CD8-positive, alpha-beta memory T cell (primary cell): ENCODE measurements at regions not wholly inside any gene's neighbourhood (a gene's known extent, or its start where the extent isn't known, plus 50 kb on each side); places are given as distances from the start of the nearest gene placed in this dataset.
"Not testable (repeated sequence)": the region's sequence is repeated elsewhere in the genome, so short reads cannot be mapped to it uniquely, and the experiment has no call there.

Experiments used
- CTCF ChIA-PET: fragments of 350-600 bp; sonication (Branson Sonifier 250); formaldehyde crosslinking; loops from one replicate; lab custom pipeline; 2021; ENCODE audit warnings: antibody characterized with exemption; lab: Charles Lee
- POLR2A ChIA-PET: fragments of 350-600 bp; sonication (Branson Sonifier 250); formaldehyde crosslinking; loops from one replicate; lab custom pipeline; 2021; ENCODE audit warnings: antibody characterized with exemption; lab: Charles Lee
- DNase-seq, 5 donors: peaks; one replicate each; pipeline versions ENCODE4 v3.0.0 to v3.0.0-alpha.2; 2020 to 2022; ENCODE audit warnings: mixed read lengths in 1 of 5
- H3K27ac ChIP-seq: one replicate; pipeline ENCODE4 v1.7.0; 2013; ENCODE audit warnings: low read depth, mild to moderate bottlenecking, low read length, moderate library complexity
- H3K27me3 ChIP-seq: 2 replicates; pipeline ENCODE4 v1.7.0; 2013; ENCODE audit warnings: low read length, mild to moderate bottlenecking; ENCODE audit not compliant: insufficient read depth, poor library complexity, severe bottlenecking
- H3K36me3 ChIP-seq: 2 replicates; pipeline ENCODE4 v1.7.0; 2013; ENCODE audit warnings: mild to moderate bottlenecking, low read length, moderate library complexity; ENCODE audit not compliant: insufficient read depth
- H3K4me1 ChIP-seq: 2 replicates; pipeline ENCODE4 v1.7.0; 2013; ENCODE audit warnings: mild to moderate bottlenecking, low read length, moderate library complexity; ENCODE audit not compliant: insufficient read depth
- H3K4me3 ChIP-seq: 2 replicates; pipeline ENCODE4 v1.7.0; 2013; ENCODE audit warnings: mild to moderate bottlenecking, low read length
- H3K9me3 ChIP-seq: 2 replicates; pipeline ENCODE4 v1.7.0; 2013; ENCODE audit warnings: mild to moderate bottlenecking, low read length
- H3K27ac Mint-ChIP-seq, 8 donors: one replicate each; pipeline ENCODE4 v1.8.0; 2020 to 2021; ENCODE audit warnings: mixed read lengths in 8 of 8, mild to moderate bottlenecking in 6 of 8, inconsistent platforms in 3 of 8, moderate library complexity in 3 of 8
- H3K27me3 Mint-ChIP-seq, 2 donors: one replicate each; pipeline ENCODE4 v1.8.0; 2020 to 2021; ENCODE audit warnings: mixed read lengths in 2 of 2, mild to moderate bottlenecking in 1 of 2, moderate library complexity in 1 of 2
- H3K36me3 Mint-ChIP-seq, 3 donors: one replicate each; pipeline ENCODE4 v1.8.0; 2020 to 2021; ENCODE audit warnings: mixed read lengths in 3 of 3, inconsistent platforms in 1 of 3, mild to moderate bottlenecking in 1 of 3
- H3K4me1 Mint-ChIP-seq, 3 donors: one replicate each; pipeline ENCODE4 v1.8.0; 2020 to 2021; ENCODE audit warnings: mixed read lengths in 3 of 3, inconsistent platforms in 1 of 3, mild to moderate bottlenecking in 1 of 3
- H3K4me3 Mint-ChIP-seq, 7 donors: one replicate each; pipeline ENCODE4 v1.8.0; 2020 to 2021; ENCODE audit warnings: mixed read lengths in 7 of 7, mild to moderate bottlenecking in 6 of 7, moderate library complexity in 4 of 7, inconsistent platforms in 2 of 7
- H3K9me3 Mint-ChIP-seq, 5 donors: one replicate each; pipeline ENCODE4 v1.8.0; 2020 to 2022; ENCODE audit warnings: mixed read lengths in 5 of 5, mild to moderate bottlenecking in 3 of 5, moderate library complexity in 2 of 5, inconsistent platforms in 1 of 5

DNA sequence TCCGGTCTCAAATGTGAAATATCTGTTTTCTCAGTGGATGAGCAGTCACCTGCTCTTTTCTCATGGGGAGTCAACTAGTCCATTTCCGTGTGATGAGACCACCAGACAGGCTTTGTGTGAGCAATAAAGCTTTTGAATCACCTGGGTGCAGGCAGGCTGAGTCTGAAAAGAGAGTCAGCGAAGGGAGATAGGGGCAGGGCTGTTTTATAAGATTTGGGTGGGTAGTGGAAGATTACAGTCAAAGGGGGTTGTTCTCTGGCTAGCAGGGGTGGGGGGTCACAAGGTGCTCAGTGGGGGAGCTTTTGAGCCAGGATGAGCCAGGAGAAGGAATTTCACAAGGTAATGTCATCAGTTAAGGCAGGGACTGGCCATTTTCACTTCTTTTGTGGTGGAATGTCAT, 176.5 kb upstream of the SERPINE2 start:
- H3K4me1 Mint-ChIP-seq, H3K27ac Mint-ChIP-seq, H3K9me3 ChIP-seq, H3K27me3 ChIP-seq, H3K9me3 Mint-ChIP-seq, POLR2A ChIA-PET, H3K4me3 ChIP-seq, DNase-seq, CTCF ChIA-PET, H3K4me1 ChIP-seq, H3K36me3 Mint-ChIP-seq, H3K4me3 Mint-ChIP-seq, H3K36me3 ChIP-seq, H3K27ac ChIP-seq: not testable (repeated sequence)
- H3K27me3 Mint-ChIP-seq, result peaks cover 6 to 15% of the 10 kb centered on the region in 2 donors

DNA sequence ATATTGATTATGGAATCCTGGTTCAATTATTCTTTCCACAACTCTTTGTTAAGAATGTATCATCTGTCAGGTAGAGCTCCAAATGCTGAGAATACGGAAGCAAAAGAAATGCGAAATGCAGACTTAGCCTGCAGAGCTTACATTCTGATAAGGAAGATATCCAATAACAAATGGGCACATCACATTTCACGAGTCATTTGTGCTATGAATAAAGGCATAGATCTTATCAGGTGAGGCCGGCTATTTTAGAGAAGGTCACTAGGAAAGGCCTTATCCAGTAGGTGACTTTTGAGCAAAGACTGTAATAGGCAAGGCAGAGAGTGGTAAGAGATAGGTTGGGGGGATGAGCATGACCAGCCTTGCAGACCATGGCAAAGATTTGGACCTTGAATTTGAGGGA, 174.3 kb upstream of the SERPINE2 start:
- CTCF ChIA-PET, result no interaction called here

DNA sequence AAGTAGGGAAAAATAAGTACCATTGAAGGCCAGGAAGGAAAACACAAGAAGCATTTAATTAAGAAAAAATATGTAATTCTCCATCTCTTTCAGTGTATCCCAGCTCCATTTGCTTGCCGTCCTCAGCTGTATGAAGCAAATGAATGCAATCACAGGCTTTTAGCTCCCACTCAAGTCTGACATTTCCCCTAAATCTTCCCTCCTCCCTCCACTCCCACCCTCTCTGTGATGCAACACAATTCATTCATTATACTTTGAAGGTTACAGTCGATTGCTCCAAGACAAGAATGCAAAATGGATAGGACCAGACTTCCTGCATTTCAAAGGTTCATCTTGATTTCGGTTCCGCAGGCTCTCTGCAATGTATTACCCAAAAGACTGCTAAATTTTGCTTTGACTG, 172.7 kb upstream of the SERPINE2 start:
- ChIA-PET POLR2A (no interaction called here), CTCF (no interaction called here)
- H3K4me1 ChIP-seq, result no peaks in the 10 kb centered on the region
- no peaks in the 10 kb centered on the region for H3K4me1 Mint-ChIP-seq
- no peak overlapping the region for H3K27ac Mint-ChIP-seq
- no peaks in the 10 kb centered on the region for H3K27me3 ChIP-seq
- H3K36me3 ChIP-seq, result no peaks in the 10 kb centered on the region
- no peak overlapping the region for H3K4me3 ChIP-seq
- no peak overlapping the region for H3K4me3 Mint-ChIP-seq
- no peak for DNase-seq
- no peak overlapping the region for H3K27ac ChIP-seq
- H3K27me3 Mint-ChIP-seq, result peaks cover 3 to 15% of the 10 kb centered on the region in 2 donors
- H3K36me3 Mint-ChIP-seq, result no peaks in the 10 kb centered on the region
- H3K9me3 Mint-ChIP-seq, result peaks cover 0 to 2% (median 0%) of the 10 kb centered on the region in 5 donors
- no peaks in the 10 kb centered on the region for H3K9me3 ChIP-seq

More for the DNA sequence above, 174.3 kb upstream of the SERPINE2 start:
- H3K4me1 ChIP-seq, result no peaks in the 10 kb centered on the region
- no peak overlapping the region for H3K27ac Mint-ChIP-seq
- H3K36me3 Mint-ChIP-seq, result no peaks in the 10 kb centered on the region
- H3K9me3 ChIP-seq, result no peaks in the 10 kb centered on the region
- H3K9me3 Mint-ChIP-seq, result no peaks in the 10 kb centered on the region
- POLR2A ChIA-PET, result no interaction called here
- H3K27me3 Mint-ChIP-seq, result peaks cover 6 to 12% of the 10 kb centered on the region in 2 donors
- no peaks in the 10 kb centered on the region for H3K4me1 Mint-ChIP-seq
- no peaks in the 10 kb centered on the region for H3K27me3 ChIP-seq
- no peak overlapping the region for H3K4me3 Mint-ChIP-seq
- no peaks in the 10 kb centered on the region for H3K36me3 ChIP-seq
- DNase-seq, result no peak
- H3K27ac ChIP-seq, result no peak overlapping the region
- H3K4me3 ChIP-seq, result no peak overlapping the region

DNA sequence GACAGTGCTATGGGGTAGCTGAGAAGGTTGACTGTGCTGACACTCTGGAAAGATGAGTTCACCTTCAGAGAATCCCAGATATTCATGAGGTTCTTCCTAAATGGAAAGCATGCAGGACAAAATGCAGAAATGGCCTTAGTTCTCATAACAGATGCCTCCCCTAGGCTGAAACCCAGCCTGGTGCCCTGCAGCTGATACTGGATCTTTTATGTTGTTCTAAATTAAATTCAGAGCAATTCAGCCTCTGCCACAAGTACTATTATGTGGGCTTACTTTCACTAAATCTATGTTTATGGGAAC, 172.0 kb upstream of the SERPINE2 start:
- Mint-ChIP-seq H3K27me3 (peaks cover 3 to 16% of the 10 kb centered on the region in 2 donors), H3K36me3 (no peaks in the 10 kb centered on the region), H3K4me1 (no peaks in the 10 kb centered on the region), H3K4me3 (no peak overlapping the region), H3K27ac (no peak overlapping the region), H3K9me3 (peaks cover 0 to 2% (median 0%) of the 10 kb centered on the region in 5 donors)
- no peak for DNase-seq
- Histone ChIP-seq H3K27ac (no peak overlapping the region), H3K27me3 (no peaks in the 10 kb centered on the region), H3K9me3 (no peaks in the 10 kb centered on the region), H3K36me3 (no peaks in the 10 kb centered on the region), H3K4me1 (no peaks in the 10 kb centered on the region), H3K4me3 (no peak overlapping the region)
- ChIA-PET POLR2A (no interaction called here), CTCF (no interaction called here)

DNA sequence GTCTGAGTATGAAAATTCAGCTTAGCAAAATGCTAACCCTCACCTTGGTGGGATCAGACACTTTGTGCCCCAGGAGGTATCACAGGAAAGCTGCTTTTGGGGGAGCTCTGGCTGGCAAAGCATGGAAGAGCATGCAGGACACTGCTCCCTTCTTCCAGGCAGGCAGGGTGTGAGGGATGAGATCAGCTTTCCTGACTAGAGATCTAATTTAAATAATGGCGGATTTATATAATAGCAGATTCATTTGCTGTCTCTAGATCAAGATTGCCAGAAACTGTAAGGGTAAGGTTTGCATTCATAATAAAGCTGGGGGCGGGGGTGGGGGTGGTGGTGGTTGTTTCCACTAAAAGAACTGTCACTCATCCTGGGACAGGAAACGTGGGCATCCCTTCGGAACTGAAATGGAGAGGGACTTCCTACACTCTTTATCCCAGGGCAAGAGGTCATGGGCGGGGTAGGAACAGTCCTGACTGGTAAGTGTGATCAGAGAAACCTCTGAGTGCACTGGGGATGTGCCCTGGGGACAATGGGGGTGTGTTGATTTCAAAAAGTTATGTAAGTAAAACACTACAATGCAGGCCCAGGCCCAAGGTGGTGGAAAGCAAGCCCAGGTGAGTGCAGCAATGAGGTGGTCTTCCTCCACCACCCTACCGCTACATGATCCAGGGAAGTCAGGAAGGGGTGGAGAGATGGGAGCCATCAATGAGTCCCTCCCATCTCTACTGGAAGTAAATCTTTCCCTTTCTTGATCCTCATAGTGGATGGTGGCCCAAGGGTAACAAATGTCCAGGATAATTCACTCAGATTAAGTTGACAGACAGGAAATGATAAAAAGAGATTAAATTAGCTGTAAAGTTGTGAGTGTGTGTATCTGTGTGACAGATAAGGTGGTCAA, 171.4 kb upstream of the SERPINE2 start:
- DNase-seq, result no peak
- Histone ChIP-seq H3K27me3 (no peaks in the 10 kb centered on the region), H3K4me1 (no peaks in the 10 kb centered on the region), H3K36me3 (no peaks in the 10 kb centered on the region), H3K4me3 (no peak overlapping the region), H3K27ac (no peak overlapping the region), H3K9me3 (no peaks in the 10 kb centered on the region)
- Mint-ChIP-seq H3K27ac (no peak overlapping the region), H3K27me3 (peaks cover 3 to 16% of the 10 kb centered on the region in 2 donors), H3K36me3 (no peaks in the 10 kb centered on the region), H3K4me1 (no peaks in the 10 kb centered on the region), H3K4me3 (no peak overlapping the region), H3K9me3 (peaks cover 0 to 2% (median 0%) of the 10 kb centered on the region in 5 donors)
- POLR2A ChIA-PET, result no interaction called here
- CTCF ChIA-PET, result no interaction called here

DNA sequence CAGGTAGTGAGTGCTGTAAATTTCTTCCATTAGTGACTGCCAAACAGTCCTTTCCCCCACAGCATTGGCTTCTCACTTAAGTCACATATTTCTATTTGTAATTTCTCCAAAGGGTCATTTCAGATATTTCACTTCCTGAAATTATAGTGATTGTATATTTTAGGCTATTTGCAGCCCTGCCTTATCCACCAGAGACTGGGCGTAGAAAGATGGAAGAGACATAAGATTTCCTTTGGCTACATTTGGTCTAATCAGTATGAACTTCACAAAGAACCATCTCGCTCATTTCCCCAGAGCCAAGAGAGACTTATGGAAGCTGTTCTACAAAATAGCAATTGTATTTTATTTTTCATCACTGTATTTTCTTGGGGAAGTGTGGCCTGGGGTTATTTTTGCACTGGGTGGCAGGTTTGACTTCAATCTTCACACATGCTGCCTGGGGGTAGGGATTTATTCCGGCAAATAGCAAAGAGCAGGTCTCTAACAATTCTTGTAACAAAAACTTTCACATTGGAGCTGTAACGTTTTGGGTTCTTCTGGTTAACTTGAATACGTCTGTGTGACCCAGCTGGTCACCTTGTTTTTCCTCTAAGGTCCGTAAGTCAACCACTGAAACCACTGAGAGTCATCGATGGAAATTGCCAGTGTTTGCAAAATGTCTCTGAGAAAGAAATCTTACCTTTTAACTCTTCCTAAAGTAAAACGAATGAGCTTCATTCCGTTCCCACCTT, 170.6 kb upstream of the SERPINE2 start:
- Histone ChIP-seq H3K4me1 (no peaks in the 10 kb centered on the region), H3K27ac (no peak overlapping the region), H3K36me3 (no peaks in the 10 kb centered on the region), H3K9me3 (no peaks in the 10 kb centered on the region), H3K27me3 (no peaks in the 10 kb centered on the region), H3K4me3 (no peak overlapping the region)
- no peak for DNase-seq
- POLR2A ChIA-PET, result no interaction called here
- peaks cover 0 to 2% (median 0%) of the 10 kb centered on the region in 5 donors for H3K9me3 Mint-ChIP-seq
- H3K36me3 Mint-ChIP-seq, result no peaks in the 10 kb centered on the region
- no peaks in the 10 kb centered on the region for H3K4me1 Mint-ChIP-seq
- no peak overlapping the region for H3K27ac Mint-ChIP-seq
- CTCF ChIA-PET, result no interaction called here
- H3K4me3 Mint-ChIP-seq, result no peak overlapping the region
- peaks cover 7 to 11% of the 10 kb centered on the region in 2 donors for H3K27me3 Mint-ChIP-seq

DNA sequence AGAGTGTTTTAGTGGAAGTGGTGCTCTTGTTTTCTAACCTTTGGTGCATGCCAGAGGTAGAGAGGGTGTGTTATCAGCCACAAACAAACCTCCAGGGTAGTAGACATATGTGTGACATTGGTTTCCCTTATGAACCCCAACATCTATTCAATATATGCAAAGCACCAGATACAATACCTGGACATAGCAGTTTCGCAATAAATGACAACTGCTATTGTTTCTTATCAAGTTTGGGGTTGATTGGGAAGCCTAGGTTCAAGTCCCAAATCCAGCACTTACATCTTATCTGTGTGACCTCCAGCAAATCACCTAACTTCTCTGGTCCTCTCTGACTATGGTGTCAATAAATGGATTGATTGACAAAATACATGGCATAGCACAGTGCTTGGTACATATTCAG, 169.4 kb upstream of the SERPINE2 start:
- H3K4me3 ChIP-seq, result no peak overlapping the region
- H3K36me3 ChIP-seq, result no peaks in the 10 kb centered on the region
- Mint-ChIP-seq H3K36me3 (no peaks in the 10 kb centered on the region), H3K27ac (no peak overlapping the region), H3K4me3 (no peak overlapping the region), H3K27me3 (peaks cover 6 to 11% of the 10 kb centered on the region in 2 donors), H3K9me3 (peaks cover 0 to 2% (median 0%) of the 10 kb centered on the region in 5 donors), H3K4me1 (no peaks in the 10 kb centered on the region)
- ChIA-PET POLR2A (no interaction called here), CTCF (no interaction called here)
- H3K27ac ChIP-seq, result no peak overlapping the region
- no peaks in the 10 kb centered on the region for H3K9me3 ChIP-seq
- no peaks in the 10 kb centered on the region for H3K27me3 ChIP-seq
- H3K4me1 ChIP-seq, result no peaks in the 10 kb centered on the region
- DNase-seq, result no peak

DNA sequence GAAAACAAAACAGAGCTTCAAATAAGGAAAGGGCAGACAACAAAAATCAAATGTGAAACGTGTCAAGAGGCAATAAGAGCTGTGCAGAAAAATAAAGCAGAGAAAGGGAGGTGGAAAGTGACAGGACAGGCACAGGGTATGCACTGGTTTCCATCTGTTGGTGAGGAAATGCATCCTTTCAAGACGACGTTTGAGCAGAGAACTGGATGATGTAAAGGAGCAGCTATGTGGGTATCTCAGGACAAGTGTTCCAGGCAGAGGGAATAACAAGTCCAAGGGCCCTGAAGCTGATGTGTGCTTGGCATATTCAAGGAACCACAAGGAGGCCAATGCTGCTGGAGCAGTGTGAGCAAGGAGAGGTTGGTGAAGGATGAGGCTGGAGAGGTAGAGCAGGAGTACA, 168.9 kb upstream of the SERPINE2 start:
- H3K4me3 ChIP-seq, result no peak overlapping the region
- no peaks in the 10 kb centered on the region for H3K27me3 ChIP-seq
- no peak for DNase-seq
- H3K36me3 Mint-ChIP-seq, result no peaks in the 10 kb centered on the region
- CTCF ChIA-PET, result no interaction called here
- POLR2A ChIA-PET, result no interaction called here
- H3K4me1 Mint-ChIP-seq, result no peaks in the 10 kb centered on the region
- no peaks in the 10 kb centered on the region for H3K36me3 ChIP-seq
- peaks cover 6 to 11% of the 10 kb centered on the region in 2 donors for H3K27me3 Mint-ChIP-seq
- H3K4me1 ChIP-seq, result no peaks in the 10 kb centered on the region
- H3K9me3 ChIP-seq, result no peaks in the 10 kb centered on the region
- H3K9me3 Mint-ChIP-seq, result peaks cover 0 to 2% (median 0%) of the 10 kb centered on the region in 5 donors
- no peak overlapping the region for H3K27ac ChIP-seq
- H3K4me3 Mint-ChIP-seq, result no peak overlapping the region
- no peak overlapping the region for H3K27ac Mint-ChIP-seq
